OCI-LY1 (cell line): ENCODE measurements at regions not wholly inside any gene's neighbourhood (a gene's known extent, or its start where the extent isn't known, plus 50 kb on each side); places are given as distances from the start of the nearest gene placed in this dataset.

Source experiments
- H2AFZ ChIP-seq: fragments of 200-600 bp; sonication (generic), shearing (Covaris generic); 2 replicates; pipeline ENCODE4 v1.6.0; 2014; ENCODE audit warnings: antibody characterized with exemption, mild to moderate bottlenecking, low read length
- H3F3A ChIP-seq: fragments of 200-600 bp; sonication (generic), shearing (Covaris generic); 2 replicates; pipeline ENCODE4 v1.6.0; 2014; ENCODE audit warnings: mild to moderate bottlenecking, antibody characterized with exemption, low read length, moderate library complexity; ENCODE audit not compliant: insufficient read depth
- H3K27ac ChIP-seq: fragments of 200-600 bp; sonication (generic); 2 replicates; pipeline ENCODE4 v1.5.1; 2014; ENCODE audit warnings: low read length, mixed run types, mild to moderate bottlenecking, low read depth; ENCODE audit not compliant: poor library complexity, severe bottlenecking
- H3K27me3 ChIP-seq: fragments of 200-600 bp; sonication (generic); 2 replicates; pipeline ENCODE4 v1.6.0; 2014; ENCODE audit warnings: antibody characterized with exemption, mild to moderate bottlenecking, low read length, moderate library complexity; ENCODE audit not compliant: insufficient read depth
- H3K36me3 ChIP-seq: fragments of 200-600 bp; sonication (generic); 2 replicates; pipeline ENCODE4 v1.6.1; 2014; ENCODE audit warnings: mild to moderate bottlenecking, antibody characterized with exemption, low read length, moderate library complexity, mixed read lengths; ENCODE audit not compliant: insufficient read depth
- H3K4me1 ChIP-seq: fragments of 200-600 bp; sonication (generic); 2 replicates; pipeline ENCODE4 v1.5.1; 2014; ENCODE audit warnings: mild to moderate bottlenecking, low read length, moderate library complexity; ENCODE audit not compliant: insufficient read depth, severe bottlenecking
- H3K4me2 ChIP-seq: fragments of 200-600 bp; sonication (generic), shearing (Covaris generic); 2 replicates; pipeline ENCODE4 v1.6.1; 2014; ENCODE audit warnings: low read length
- H3K4me3 ChIP-seq: fragments of 200-600 bp; sonication (generic); 2 replicates; pipeline ENCODE4 v1.5.1; 2014; ENCODE audit warnings: low read length, low read depth, mild to moderate bottlenecking, mixed read lengths; ENCODE audit not compliant: poor library complexity, severe bottlenecking
- H3K79me2 ChIP-seq: fragments of 200-600 bp; shearing (Covaris generic); 2 replicates; pipeline ENCODE4 v1.6.1; 2016; ENCODE audit warnings: mixed run types, low read length, mixed read lengths; ENCODE audit not compliant: insufficient read depth
- H3K9ac ChIP-seq: fragments of 200-600 bp; sonication (generic), shearing (Covaris generic); 2 replicates; pipeline ENCODE4 v1.6.1; 2014; ENCODE audit warnings: mild to moderate bottlenecking, low read length, mixed read lengths
- H3K9me2 ChIP-seq: fragments of 200-600 bp; sonication (generic), shearing (Covaris generic); 2 replicates; pipeline ENCODE4 v1.6.1; 2014; ENCODE audit warnings: low read depth, mild to moderate bottlenecking, low read length, mixed read lengths
- H3K9me3 ChIP-seq: fragments of 200-600 bp; shearing (Covaris generic); 2 replicates; pipeline ENCODE4 v1.6.1; 2014; ENCODE audit warnings: low read length, mixed read lengths
- H4K20me1 ChIP-seq: fragments of 200-600 bp; sonication (generic), shearing (Covaris generic); 2 replicates; pipeline ENCODE4 v1.6.0; 2016; ENCODE audit warnings: mild to moderate bottlenecking, low read length; ENCODE audit not compliant: insufficient read depth
- CTCF ChIP-seq: fragments of 200-600 bp; sonication (generic), shearing (Covaris generic); IDR thresholded peaks from 2 replicates; pipeline ENCODE4 v1.5.1; 2017; ENCODE audit warnings: mild to moderate bottlenecking, antibody characterized with exemption, low read length, moderate library complexity, mixed read lengths
- EZH2 ChIP-seq: fragments of 200-600 bp; sonication (generic), shearing (Covaris generic); IDR thresholded peaks from 2 replicates; pipeline ENCODE4 v1.8.0; 2017; ENCODE audit warnings: borderline replicate concordance, mixed run types, mild to moderate bottlenecking, antibody characterized with exemption, low read length, moderate library complexity, mixed read lengths

GRCh38 chr13:90397503-90397902 is 950.0 kb upstream of the MIR17HG start:
- TF ChIP-seq CTCF (no peak), EZH2 (no peak)
- Histone ChIP-seq H3K9ac (no peak overlapping the region), H4K20me1 (no peaks in the 10 kb centered on the region), H3F3A (no peaks in the 10 kb centered on the region), H3K9me3 (no peaks in the 10 kb centered on the region), H3K27ac (no peak overlapping the region), H3K4me1 (no peaks in the 10 kb centered on the region), H3K27me3 (no peaks in the 10 kb centered on the region), H3K36me3 (no peaks in the 10 kb centered on the region), H2AFZ (no peak overlapping the region), H3K79me2 (no peaks in the 10 kb centered on the region), H3K4me2 (no peak overlapping the region), H3K9me2 (peaks cover 3% of the 10 kb centered on the region; the same call in 1 of the 2 replicates), H3K4me3 (no peak overlapping the region)

- H2AFZ ChIP-seq, result no peak overlapping the region
- no peaks in the 10 kb centered on the region for H3K79me2 ChIP-seq
- no peaks in the 10 kb centered on the region for H3K27me3 ChIP-seq
- no peaks in the 10 kb centered on the region for H3K36me3 ChIP-seq
- H3K9ac ChIP-seq, result no peak overlapping the region
- no peak overlapping the region for H3K4me3 ChIP-seq
- H3K27ac ChIP-seq, result no peak overlapping the region
- no peaks in the 10 kb centered on the region for H3F3A ChIP-seq
- H3K9me2 ChIP-seq, result no peaks in the 10 kb centered on the region
- no peaks in the 10 kb centered on the region for H4K20me1 ChIP-seq
- TF ChIP-seq CTCF (no peak), EZH2 (no peak)
- no peaks in the 10 kb centered on the region for H3K4me1 ChIP-seq
- H3K9me3 ChIP-seq, result no peaks in the 10 kb centered on the region
- H3K4me2 ChIP-seq, result no peak overlapping the region
Measured at GRCh38 chr13:90400372-90400771, 947.1 kb upstream of the MIR17HG start.

DNA sequence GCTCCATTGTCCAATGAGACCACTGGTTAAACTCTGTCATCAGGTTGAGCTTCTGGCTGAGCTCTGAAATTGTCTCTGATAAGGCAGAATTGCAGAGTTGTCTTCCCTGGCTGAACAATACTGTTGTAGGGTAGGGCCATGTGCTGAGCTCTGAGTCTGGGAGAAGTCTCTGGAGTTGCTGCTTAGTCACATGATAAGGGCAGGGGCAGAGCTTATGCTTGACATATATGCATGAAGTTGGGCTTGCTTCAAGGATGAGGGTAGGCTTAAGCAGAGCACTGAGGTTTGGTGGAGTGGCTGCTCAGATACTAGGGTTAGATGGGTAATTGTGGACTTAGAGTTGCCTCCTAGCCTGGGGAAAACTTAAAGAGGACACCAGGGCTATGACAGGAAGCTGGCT is 946.3 kb upstream of the MIR17HG start:
- Histone ChIP-seq H3K79me2 (no peaks in the 10 kb centered on the region), H4K20me1 (no peaks in the 10 kb centered on the region), H3K9me3 (no peaks in the 10 kb centered on the region), H3K27ac (no peak overlapping the region), H3K27me3 (no peaks in the 10 kb centered on the region), H3K4me1 (no peaks in the 10 kb centered on the region), H3K9ac (no peak overlapping the region), H3K4me3 (no peak overlapping the region), H3K4me2 (no peak overlapping the region), H3K9me2 (no peaks in the 10 kb centered on the region), H2AFZ (no peak overlapping the region), H3K36me3 (no peaks in the 10 kb centered on the region), H3F3A (no peaks in the 10 kb centered on the region)
- TF ChIP-seq CTCF (no peak), EZH2 (no peak)
